ENCODE measurements at regions not wholly inside any gene's neighbourhood (a gene's known extent, or its start where the extent isn't known, plus 50 kb on each side); places are given as distances from the start of the nearest gene placed in this dataset.

- TF ChIP-seq CTCF (IDR thresholded peaks at IDR 0.05 in 8 of 11, conservative IDR thresholded peaks at IDR 0.05 in 3 of 11) (no peak), POLR2A (IDR thresholded peaks at IDR 0.05) (no peak), POLR2AphosphoS5 (IDR thresholded peaks at IDR 0.05) (no peak)
These were observed 74.9 kb upstream of the MORC3 start for GRCh38 chr21:36245115-36245514.

Measured in spleen (tissue), 7 donors.